ENCODE measurements at regions not wholly inside any gene's neighbourhood (a gene's known extent, or its start where the extent isn't known, plus 50 kb on each side); places are given as distances from the start of the nearest gene placed in this dataset.
"Not testable (repeated sequence)": the region's sequence is repeated elsewhere in the genome, so short reads cannot be mapped to it uniquely, and the experiment has no call there.

- H3K36me3 ChIP-seq (ENCODE audit: insufficient read depth, low read length); H3K4me3 ChIP-seq (ENCODE audit: low read length); H3K36me3 Mint-ChIP-seq (ENCODE audit: low read depth); H3K27me3 ChIP-seq (ENCODE audit: control insufficient read depth in 1 of 2, insufficient read depth in 2 of 2, low read length in 2 of 2); H3K9me3 Mint-ChIP-seq; intact Hi-C loops (cut with DNase I, micrococcal nuclease); H3K27me3 Mint-ChIP-seq; CTCF ChIA-PET; POLR2A ChIA-PET; H3K9me3 ChIP-seq (ENCODE audit: control insufficient read depth in 1 of 2, insufficient read depth in 1 of 2, low read length in 2 of 2): not testable (repeated sequence)
- Mint-ChIP-seq H3K4me3 (peak overlapping the region; percentile 7), H3K27ac (peak overlapping the region; percentile 93), H3K4me1 (ENCODE audit: low read depth) (peaks cover 72% of the 10 kb centered on the region)
- ATAC-seq (ENCODE audit: poor library complexity) = peak; percentile 82
- TF ChIP-seq, protein P1, sequence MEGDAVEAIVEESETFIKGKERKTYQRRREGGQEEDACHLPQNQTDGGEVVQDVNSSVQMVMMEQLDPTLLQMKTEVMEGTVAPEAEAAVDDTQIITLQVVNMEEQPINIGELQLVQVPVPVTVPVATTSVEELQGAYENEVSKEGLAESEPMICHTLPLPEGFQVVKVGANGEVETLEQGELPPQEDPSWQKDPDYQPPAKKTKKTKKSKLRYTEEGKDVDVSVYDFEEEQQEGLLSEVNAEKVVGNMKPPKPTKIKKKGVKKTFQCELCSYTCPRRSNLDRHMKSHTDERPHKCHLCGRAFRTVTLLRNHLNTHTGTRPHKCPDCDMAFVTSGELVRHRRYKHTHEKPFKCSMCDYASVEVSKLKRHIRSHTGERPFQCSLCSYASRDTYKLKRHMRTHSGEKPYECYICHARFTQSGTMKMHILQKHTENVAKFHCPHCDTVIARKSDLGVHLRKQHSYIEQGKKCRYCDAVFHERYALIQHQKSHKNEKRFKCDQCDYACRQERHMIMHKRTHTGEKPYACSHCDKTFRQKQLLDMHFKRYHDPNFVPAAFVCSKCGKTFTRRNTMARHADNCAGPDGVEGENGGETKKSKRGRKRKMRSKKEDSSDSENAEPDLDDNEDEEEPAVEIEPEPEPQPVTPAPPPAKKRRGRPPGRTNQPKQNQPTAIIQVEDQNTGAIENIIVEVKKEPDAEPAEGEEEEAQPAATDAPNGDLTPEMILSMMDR (IDR thresholded peaks at IDR 0.05) = peak; percentile 50
- peaks cover 36% of the 10 kb centered on the region for H3K4me1 ChIP-seq (ENCODE audit: insufficient read depth, low read length)
- H3K27ac ChIP-seq (ENCODE audit: low read depth in 1 of 2, low read length in 2 of 2) = peak overlapping the region; percentile 9 to 10
- DNase-seq = peak in 6 of 14 experiments; percentile 15 to 85 (median 61)
These were observed 651.2 kb downstream of the TMEM121 start for GRCh38 chr14:106177266-106178246.

- intact Hi-C loops (cut with DNase I, micrococcal nuclease) = no loop called here
- Mint-ChIP-seq H3K27me3 (no peaks in the 10 kb centered on the region), H3K27ac (no peak overlapping the region), H3K36me3 (ENCODE audit: low read depth) (no peaks in the 10 kb centered on the region), H3K4me3 (no peak overlapping the region), H3K4me1 (ENCODE audit: low read depth) (peaks cover 71% of the 10 kb centered on the region), H3K9me3 (no peaks in the 10 kb centered on the region)
- ATAC-seq (ENCODE audit: poor library complexity) = no peak
- Histone ChIP-seq H3K27ac (ENCODE audit: low read depth in 1 of 2, low read length in 2 of 2) (no peak overlapping the region), H3K9me3 (ENCODE audit: control insufficient read depth in 1 of 2, insufficient read depth in 1 of 2, low read length in 2 of 2) (no peaks in the 10 kb centered on the region), H3K36me3 (ENCODE audit: insufficient read depth, low read length) (no peaks in the 10 kb centered on the region), H3K4me3 (ENCODE audit: low read length) (no peak overlapping the region), H3K27me3 (ENCODE audit: control insufficient read depth in 1 of 2, insufficient read depth in 2 of 2, low read length in 2 of 2) (no peaks in the 10 kb centered on the region), H3K4me1 (ENCODE audit: insufficient read depth, low read length) (peaks cover 39% of the 10 kb centered on the region)
- ChIA-PET CTCF (no interaction called here), POLR2A (no interaction called here)
- no peak for DNase-seq
- TF ChIP-seq, protein P1 (IDR thresholded peaks at IDR 0.05) = no peak
These were observed 653.4 kb downstream of the TMEM121 start for GRCh38 chr14:106179761-106180160.

GRCh38 chr14:106184771-106185170 lies 658.4 kb downstream of the TMEM121 start:
- Histone ChIP-seq H3K27ac (ENCODE audit: low read depth in 1 of 2, low read length in 2 of 2) (peak overlapping the region in 1 of 2 donors; percentile 5), H3K4me1 (ENCODE audit: insufficient read depth, low read length) (peaks cover 24% of the 10 kb centered on the region)
- H3K9me3 Mint-ChIP-seq; H3K36me3 ChIP-seq (ENCODE audit: insufficient read depth, low read length); H3K27me3 ChIP-seq (ENCODE audit: control insufficient read depth in 1 of 2, insufficient read depth in 2 of 2, low read length in 2 of 2); H3K36me3 Mint-ChIP-seq (ENCODE audit: low read depth); H3K27me3 Mint-ChIP-seq; H3K4me3 ChIP-seq (ENCODE audit: low read length); H3K9me3 ChIP-seq (ENCODE audit: control insufficient read depth in 1 of 2, insufficient read depth in 1 of 2, low read length in 2 of 2): not testable (repeated sequence)
- DNase-seq (peak; percentile 47 to 91 (median 58)), ATAC-seq (ENCODE audit: poor library complexity) (peak; percentile 80)
- POLR2A ChIA-PET = interaction anchor here (0.6 to 1.3 kb wide), 6 partner anchors 9 to 103 kb away, joined by 3 to 6 read pairs (median 4); no protein-coding TSS in a partner anchor
- Mint-ChIP-seq H3K4me1 (ENCODE audit: low read depth) (peaks cover 50% of the 10 kb centered on the region), H3K27ac (peak overlapping the region; percentile 72), H3K4me3 (peak overlapping the region; percentile 7)
- intact Hi-C loops (cut with DNase I, micrococcal nuclease) = loop anchor here (1.0 to 5.0 kb wide), 2 partner anchors 10 to 67 kb away; no protein-coding TSS in a partner anchor
- CTCF ChIA-PET = interaction anchor here (0.7 to 2.7 kb wide), 8 partner anchors 9 to 73 kb away, joined by 3 to 14 read pairs (median 4); no protein-coding TSS in a partner anchor

DNA sequence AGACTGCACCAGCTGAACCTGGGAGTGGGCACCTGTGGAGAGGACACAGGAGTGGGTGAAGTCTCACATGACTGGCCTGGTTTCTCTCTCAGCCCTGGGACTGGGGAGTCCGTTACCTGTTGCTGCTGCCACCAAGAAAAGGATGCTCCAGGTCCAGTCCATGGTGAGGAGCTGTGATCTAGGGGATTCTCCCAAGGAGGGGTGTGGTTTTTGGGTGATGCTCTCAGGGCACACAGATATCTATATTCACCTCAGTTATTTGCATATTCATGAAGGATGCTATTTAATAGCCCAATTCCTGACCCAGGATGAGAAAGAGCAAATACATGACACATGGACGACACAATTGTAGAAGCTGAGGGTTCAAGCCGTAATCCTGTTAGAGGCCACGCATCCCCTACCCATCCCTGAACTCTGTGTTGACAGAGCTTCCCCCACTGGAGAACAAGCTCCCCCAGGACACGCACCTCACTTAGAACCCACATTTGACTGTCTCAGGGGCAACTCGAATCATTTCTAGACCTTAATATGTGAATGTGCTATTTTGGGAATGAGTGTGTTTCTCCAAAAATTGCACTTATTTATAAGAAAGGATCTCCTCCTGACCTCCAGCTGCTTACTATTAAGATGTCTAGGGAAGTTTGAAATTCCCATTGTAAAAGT lies 658.9 kb downstream of the TMEM121 start:
- POLR2A ChIA-PET = interaction anchor here (0.7 to 1.3 kb wide), 5 partner anchors 9 to 43 kb away, joined by 3 to 6 read pairs (median 4); no protein-coding TSS in a partner anchor
- H3K36me3 ChIP-seq (ENCODE audit: insufficient read depth, low read length); DNase-seq; H3K9me3 Mint-ChIP-seq; H3K27me3 ChIP-seq (ENCODE audit: control insufficient read depth in 1 of 2, insufficient read depth in 2 of 2, low read length in 2 of 2); H3K4me3 ChIP-seq (ENCODE audit: low read length); H3K27me3 Mint-ChIP-seq; H3K9me3 ChIP-seq (ENCODE audit: control insufficient read depth in 1 of 2, insufficient read depth in 1 of 2, low read length in 2 of 2); H3K36me3 Mint-ChIP-seq (ENCODE audit: low read depth): not testable (repeated sequence)
- Histone ChIP-seq H3K4me1 (ENCODE audit: insufficient read depth, low read length) (peaks cover 24% of the 10 kb centered on the region), H3K27ac (ENCODE audit: low read depth in 1 of 2, low read length in 2 of 2) (peak overlapping the region in 1 of 2 donors; percentile 5)
- Mint-ChIP-seq H3K4me3 (peak overlapping the region; percentile 62), H3K4me1 (ENCODE audit: low read depth) (peaks cover 45% of the 10 kb centered on the region), H3K27ac (peak overlapping the region; percentile 72)
- peak; percentile 2 for ATAC-seq (ENCODE audit: poor library complexity)
- CTCF ChIA-PET = interaction anchor here (0.7 to 2.7 kb wide), 9 partner anchors 10 to 73 kb away, joined by 3 to 14 read pairs (median 4); no protein-coding TSS in a partner anchor
- intact Hi-C loops (cut with DNase I, micrococcal nuclease) = loop anchor here in 1 of 2 experiments (5.0 kb wide), 1 partner anchor 68 kb away; no protein-coding TSS in a partner anchor

Data from CD4-positive, alpha-beta T cell (primary cell).